ENCODE measurements at regions not wholly inside any gene's neighbourhood (a gene's known extent, or its start where the extent isn't known, plus 50 kb on each side); places are given as distances from the start of the nearest gene placed in this dataset.

GRCh38 chr2:30371028-30371689 is 75.9 kb upstream of the LCLAT1 start:
- peak; percentile 32 to 59 (median 56) for DNase-seq

DNA sequence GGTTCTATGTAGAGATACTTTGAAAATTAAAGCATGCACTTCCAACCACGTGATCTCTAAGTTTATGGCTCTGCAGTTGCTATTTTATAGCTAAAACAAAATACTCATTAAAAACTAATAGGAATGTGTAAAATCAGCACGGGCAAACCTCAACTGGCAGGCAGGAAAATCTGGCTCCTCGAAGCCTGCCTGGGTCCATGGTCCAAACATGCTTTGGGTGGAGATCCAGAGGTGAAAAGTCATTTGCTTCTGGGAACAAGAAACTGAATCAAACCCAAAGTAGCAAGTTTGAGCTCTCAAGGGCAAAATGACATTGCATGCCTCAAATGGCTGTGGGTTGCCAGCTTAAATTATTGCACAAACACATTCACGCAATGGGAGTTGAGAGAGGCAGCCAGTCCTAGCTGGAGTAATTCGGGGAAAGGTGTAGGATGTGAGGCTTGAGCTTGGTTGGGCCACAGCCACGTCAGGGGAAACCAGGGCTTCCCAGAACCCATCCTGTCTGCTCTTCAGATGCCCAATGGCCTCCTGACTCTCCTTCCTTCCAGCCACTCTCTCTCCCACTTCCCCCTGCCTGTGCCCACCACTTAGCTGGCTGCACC is 75.2 kb upstream of the LCLAT1 start:
- no peak for DNase-seq

DNA sequence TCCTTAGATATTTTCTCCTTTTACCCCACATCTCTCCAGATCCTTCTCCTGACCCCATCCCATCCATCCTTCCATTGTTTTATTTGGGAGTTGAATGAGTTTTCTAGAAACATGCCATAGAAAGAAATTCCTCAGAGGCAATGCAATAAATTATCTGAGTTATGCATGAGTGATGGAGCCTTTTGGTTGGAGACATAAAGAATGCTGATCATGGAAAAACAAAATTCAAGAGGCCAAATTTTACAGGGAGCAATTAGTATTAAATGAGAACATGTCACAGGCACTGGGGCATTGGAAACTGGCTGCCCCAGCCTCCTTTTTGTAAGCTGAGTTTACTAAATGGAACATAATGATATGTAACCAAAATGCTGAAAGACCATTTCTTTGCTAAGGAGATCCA is 74.2 kb upstream of the LCLAT1 start:
- no peak for DNase-seq

DNA sequence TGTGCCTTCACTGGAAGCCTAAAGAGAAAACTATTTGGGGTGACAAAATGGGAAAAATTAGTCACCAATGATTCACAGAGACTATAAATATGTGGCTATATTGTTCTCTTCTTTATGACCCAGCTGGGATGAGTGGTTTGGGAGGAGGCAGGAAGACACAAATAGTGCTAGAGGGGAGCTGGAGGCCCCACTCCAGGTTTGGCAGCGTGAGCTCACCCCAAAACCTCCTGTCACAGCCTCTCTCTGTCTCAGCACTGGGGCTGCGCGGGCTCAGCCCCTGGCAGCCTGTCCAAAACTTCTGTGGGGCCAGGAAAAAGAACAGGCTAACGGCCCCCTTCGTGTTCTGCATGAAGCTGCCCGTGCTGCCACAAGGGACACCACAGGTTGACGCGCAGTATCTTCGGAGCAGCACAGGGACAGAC is 73.2 kb upstream of the LCLAT1 start:
- DNase-seq, result peak in 2 of 3 donors; percentile 4 to 46

GRCh38 chr2:30374380-30374779 is 72.7 kb upstream of the LCLAT1 start:
- no peak for DNase-seq

DNA sequence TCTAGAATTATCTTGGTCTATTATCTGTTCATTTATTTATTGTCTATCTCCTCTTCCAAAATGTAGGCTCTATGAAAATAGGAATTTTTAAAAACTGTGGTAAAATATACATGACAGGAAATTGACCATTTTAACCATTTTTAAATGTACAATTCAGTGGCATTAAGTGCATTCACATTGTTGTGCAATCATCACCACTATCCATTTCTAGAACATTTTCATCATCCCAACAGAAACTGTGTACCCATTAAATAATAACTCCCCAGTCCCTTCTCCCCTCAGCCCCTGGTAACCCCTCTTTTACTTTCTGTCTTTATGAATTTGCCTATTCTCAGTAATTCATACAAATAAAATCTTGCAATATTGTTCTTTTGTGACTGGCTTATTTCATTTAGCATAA is 71.1 kb upstream of the LCLAT1 start:
- no peak for DNase-seq

- DNase-seq, result no peak
Measured at GRCh38 chr2:30379481-30379880, 67.6 kb upstream of the LCLAT1 start.

- DNase-seq, result peak; percentile 32 to 35 (median 34)
Measured at GRCh38 chr2:30380824-30381223, 66.2 kb upstream of the LCLAT1 start.

DNA sequence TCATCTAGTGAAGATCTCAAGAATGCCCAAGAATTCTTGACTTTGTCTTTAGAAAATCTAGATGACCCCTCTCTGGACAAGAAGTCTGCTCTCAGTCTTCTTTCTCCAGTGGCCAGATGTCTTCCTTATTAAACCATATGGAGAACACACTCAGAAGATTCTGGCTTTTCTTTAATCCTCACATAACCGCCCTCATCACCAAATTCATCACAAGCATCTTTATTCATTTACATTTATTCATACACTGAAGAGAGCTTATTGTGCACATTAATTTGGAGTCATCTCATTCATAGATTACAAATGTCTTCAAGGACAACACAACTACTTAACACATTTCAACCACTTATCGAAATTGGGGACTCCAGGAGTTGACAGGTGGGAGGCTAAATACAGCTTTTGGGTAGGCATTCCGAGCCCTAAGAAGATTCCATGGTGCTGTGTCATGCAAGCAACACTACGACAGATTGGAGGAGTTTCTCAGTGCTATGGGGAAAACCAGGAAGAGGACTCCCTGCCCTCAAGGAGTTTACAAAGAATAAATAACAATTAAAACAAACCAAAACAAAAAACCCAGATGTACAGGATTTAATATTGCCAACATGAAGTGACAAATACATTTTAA is 64.8 kb upstream of the LCLAT1 start:
- no peak for DNase-seq

GRCh38 chr2:30382995-30383394 is 64.1 kb upstream of the LCLAT1 start:
- DNase-seq, result no peak

- DNase-seq, result peak in 1 of 3 donors; percentile 25
Measured at GRCh38 chr2:30385327-30385726, 61.7 kb upstream of the LCLAT1 start.

DNA sequence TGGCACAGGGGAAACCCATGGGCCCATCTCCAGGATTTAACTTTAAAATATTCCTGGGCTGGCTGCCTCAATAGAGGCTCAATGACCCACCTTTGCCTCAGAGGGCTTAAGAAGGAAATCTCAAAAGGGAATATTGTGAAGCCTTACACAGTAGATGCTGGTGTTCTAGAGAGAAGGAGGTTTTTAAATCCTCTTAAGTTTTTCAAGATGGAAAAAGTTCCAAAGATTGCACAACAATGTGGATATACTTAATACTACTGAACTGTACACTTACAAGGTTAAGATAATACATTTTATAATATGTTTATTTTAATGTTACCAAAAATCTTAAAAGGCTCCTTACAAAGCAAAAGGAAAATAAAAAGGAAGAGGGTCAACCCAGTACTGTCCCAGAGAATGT is 54.9 kb upstream of the LCLAT1 start:
- DNase-seq, result no peak

GRCh38 chr2:30393510-30393909 is 53.5 kb upstream of the LCLAT1 start:
- no peak for DNase-seq

DNA sequence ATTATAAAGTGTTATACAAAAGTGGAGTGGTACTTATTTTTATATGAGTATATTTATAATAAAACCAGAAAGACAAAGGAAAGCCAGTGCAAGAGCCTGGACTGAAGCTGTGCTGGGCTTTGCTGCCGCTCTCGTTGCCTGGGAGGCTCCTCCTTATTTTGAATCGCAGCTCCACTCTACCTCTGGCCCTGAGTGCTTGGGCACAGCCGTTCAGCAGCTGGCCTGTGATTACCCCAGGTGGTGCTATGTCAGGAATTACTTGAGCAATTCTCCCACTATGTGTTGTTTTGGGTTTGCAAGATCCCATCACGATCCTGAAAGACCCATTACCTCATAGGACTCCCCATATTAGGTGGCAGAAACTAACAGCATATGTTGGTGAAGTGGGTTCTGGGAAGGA is 53.0 kb upstream of the LCLAT1 start:
- DNase-seq, result no peak

DNA sequence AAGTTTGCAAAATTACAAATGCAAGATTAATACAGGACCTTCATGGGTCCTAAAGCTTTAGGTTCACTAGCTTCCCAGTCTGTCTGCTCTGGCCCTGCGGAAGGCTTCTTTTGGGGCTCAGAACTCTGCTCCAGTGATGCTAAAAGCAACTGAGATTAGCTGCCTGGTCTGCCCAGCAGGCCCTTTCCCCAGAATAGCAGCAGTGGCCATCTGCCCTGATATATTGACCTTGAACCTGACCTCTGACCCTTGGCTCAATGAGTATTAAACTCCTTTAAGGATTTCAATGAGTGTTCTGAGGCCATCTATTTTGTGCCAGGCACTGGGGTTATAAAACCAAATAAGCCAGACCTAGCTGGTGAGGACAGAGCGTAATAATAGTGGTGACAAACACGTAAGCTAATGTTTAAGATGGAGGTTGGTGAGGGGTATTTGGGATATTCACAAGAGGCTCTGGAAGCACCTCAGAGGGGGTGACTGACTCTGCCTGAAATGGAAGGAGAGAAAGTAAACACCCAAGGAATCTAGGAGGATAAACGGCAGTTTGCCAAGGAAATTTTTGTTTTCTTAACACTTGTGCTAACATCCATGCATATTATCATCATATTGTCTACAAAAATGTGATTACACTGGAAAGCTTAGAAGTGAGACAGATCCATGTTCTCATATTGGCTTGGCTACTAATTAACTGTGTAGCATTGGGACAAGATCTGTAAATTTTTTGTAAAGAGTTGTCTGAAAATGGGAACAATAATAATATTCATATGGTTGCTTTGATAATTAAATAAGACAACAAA is 50.4 kb upstream of the LCLAT1 start:
- no peak for DNase-seq
